ENCODE measurements at regions not wholly inside any gene's neighbourhood (a gene's known extent, or its start where the extent isn't known, plus 50 kb on each side); places are given as distances from the start of the nearest gene placed in this dataset.

GRCh38 chr18:22318745-22319407 is 98.8 kb downstream of the CTAGE1 start:
- peak overlapping the region in 2 of 3 experiments; percentile 40 to 70 for H3K27ac Mint-ChIP-seq
- TF ChIP-seq, protein P1, sequence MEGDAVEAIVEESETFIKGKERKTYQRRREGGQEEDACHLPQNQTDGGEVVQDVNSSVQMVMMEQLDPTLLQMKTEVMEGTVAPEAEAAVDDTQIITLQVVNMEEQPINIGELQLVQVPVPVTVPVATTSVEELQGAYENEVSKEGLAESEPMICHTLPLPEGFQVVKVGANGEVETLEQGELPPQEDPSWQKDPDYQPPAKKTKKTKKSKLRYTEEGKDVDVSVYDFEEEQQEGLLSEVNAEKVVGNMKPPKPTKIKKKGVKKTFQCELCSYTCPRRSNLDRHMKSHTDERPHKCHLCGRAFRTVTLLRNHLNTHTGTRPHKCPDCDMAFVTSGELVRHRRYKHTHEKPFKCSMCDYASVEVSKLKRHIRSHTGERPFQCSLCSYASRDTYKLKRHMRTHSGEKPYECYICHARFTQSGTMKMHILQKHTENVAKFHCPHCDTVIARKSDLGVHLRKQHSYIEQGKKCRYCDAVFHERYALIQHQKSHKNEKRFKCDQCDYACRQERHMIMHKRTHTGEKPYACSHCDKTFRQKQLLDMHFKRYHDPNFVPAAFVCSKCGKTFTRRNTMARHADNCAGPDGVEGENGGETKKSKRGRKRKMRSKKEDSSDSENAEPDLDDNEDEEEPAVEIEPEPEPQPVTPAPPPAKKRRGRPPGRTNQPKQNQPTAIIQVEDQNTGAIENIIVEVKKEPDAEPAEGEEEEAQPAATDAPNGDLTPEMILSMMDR (IDR thresholded peaks at IDR 0.05; ENCODE audit: unreplicated experiment in 3 of 3), result no peak
- peaks cover 8% of the 10 kb centered on the region for H3K27me3 Mint-ChIP-seq (ENCODE audit: low read depth)
- peaks cover 22% of the 10 kb centered on the region for H3K4me1 Mint-ChIP-seq
- no peaks in the 10 kb centered on the region for H3K9me3 Mint-ChIP-seq
- no peak overlapping the region for H3K4me3 Mint-ChIP-seq
- no peaks in the 10 kb centered on the region for H3K36me3 Mint-ChIP-seq (ENCODE audit: low read depth)

DNA sequence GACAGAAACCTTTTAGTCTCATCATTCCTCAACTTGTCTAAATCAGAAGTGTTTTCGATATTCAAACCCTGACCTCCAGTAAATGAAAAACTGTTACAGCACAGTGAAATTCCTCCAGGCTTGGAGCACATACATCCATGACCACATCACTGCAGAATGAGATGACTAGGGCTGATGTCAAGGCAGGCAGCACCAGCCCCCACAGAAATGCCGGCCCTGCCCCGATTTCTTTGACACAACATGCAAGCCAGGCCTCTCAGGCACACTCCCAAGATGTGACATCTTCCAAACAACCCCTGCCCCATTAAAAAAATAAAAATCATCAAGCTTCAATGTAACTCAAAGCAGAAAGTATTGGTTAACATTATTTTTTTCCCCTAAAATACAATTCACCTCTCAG is 103.3 kb downstream of the CTAGE1 start:
- TF ChIP-seq, protein P1 (IDR thresholded peaks at IDR 0.05; ENCODE audit: unreplicated experiment in 3 of 3), result no peak
- Mint-ChIP-seq H3K4me3 (no peak overlapping the region), H3K27ac (peak overlapping the region; percentile 88 to 95 (median 92)), H3K4me1 (peaks cover 46% of the 10 kb centered on the region), H3K9me3 (no peaks in the 10 kb centered on the region), H3K36me3 (ENCODE audit: low read depth) (no peaks in the 10 kb centered on the region), H3K27me3 (ENCODE audit: low read depth) (peaks cover 10% of the 10 kb centered on the region)

GRCh38 chr18:22314001-22314400 is 103.7 kb downstream of the CTAGE1 start:
- Mint-ChIP-seq H3K36me3 (ENCODE audit: low read depth) (no peaks in the 10 kb centered on the region), H3K9me3 (no peaks in the 10 kb centered on the region), H3K27me3 (ENCODE audit: low read depth) (peaks cover 10% of the 10 kb centered on the region), H3K27ac (peak overlapping the region; percentile 88 to 95 (median 92)), H3K4me3 (no peak overlapping the region), H3K4me1 (peaks cover 45% of the 10 kb centered on the region)
- TF ChIP-seq, protein P1 (IDR thresholded peaks at IDR 0.05; ENCODE audit: unreplicated experiment in 3 of 3), result no peak

GRCh38 chr18:22311301-22311700 is 106.4 kb downstream of the CTAGE1 start:
- TF ChIP-seq, protein P1 (IDR thresholded peaks at IDR 0.05; ENCODE audit: unreplicated experiment in 3 of 3), result no peak
- no peak overlapping the region for H3K4me3 Mint-ChIP-seq
- H3K36me3 Mint-ChIP-seq (ENCODE audit: low read depth), result no peaks in the 10 kb centered on the region
- peak overlapping the region in 2 of 3 experiments; percentile 78 to 97 for H3K27ac Mint-ChIP-seq
- H3K27me3 Mint-ChIP-seq (ENCODE audit: low read depth), result peaks cover 4% of the 10 kb centered on the region
- no peaks in the 10 kb centered on the region for H3K9me3 Mint-ChIP-seq
- H3K4me1 Mint-ChIP-seq, result peaks cover 34% of the 10 kb centered on the region

DNA sequence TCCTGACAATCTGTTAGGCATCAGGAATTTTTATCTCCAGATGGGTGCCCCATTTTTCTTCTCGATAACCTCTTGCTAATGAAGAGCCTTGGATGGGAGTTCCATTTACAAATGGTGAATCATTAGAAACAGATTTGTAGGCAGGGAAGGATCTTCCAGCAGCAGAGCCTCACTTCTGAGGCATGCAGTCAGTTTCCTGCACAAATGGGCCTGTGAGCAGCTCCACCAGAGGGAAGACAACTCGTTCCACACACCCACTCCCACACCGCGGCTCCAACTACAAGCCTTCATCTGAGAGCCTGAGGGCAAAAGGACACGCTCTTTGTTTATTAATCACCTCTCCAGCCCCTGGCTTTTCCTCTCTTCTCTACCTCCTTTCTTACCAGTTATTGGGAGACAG is 108.5 kb downstream of the CTAGE1 start:
- no peak overlapping the region for H3K4me3 Mint-ChIP-seq
- peaks cover 4% of the 10 kb centered on the region for H3K27me3 Mint-ChIP-seq (ENCODE audit: low read depth)
- H3K9me3 Mint-ChIP-seq, result no peaks in the 10 kb centered on the region
- no peaks in the 10 kb centered on the region for H3K36me3 Mint-ChIP-seq (ENCODE audit: low read depth)
- H3K4me1 Mint-ChIP-seq, result peaks cover 29% of the 10 kb centered on the region
- TF ChIP-seq, protein P1 (IDR thresholded peaks at IDR 0.05; ENCODE audit: unreplicated experiment in 3 of 3), result no peak
- no peak overlapping the region for H3K27ac Mint-ChIP-seq

- Mint-ChIP-seq H3K36me3 (ENCODE audit: low read depth) (no peaks in the 10 kb centered on the region), H3K4me3 (no peak overlapping the region), H3K9me3 (no peaks in the 10 kb centered on the region), H3K27ac (no peak overlapping the region), H3K27me3 (ENCODE audit: low read depth) (no peaks in the 10 kb centered on the region), H3K4me1 (peaks cover 22% of the 10 kb centered on the region)
- TF ChIP-seq, protein P1 (IDR thresholded peaks at IDR 0.05; ENCODE audit: unreplicated experiment in 3 of 3), result no peak
Measured at GRCh38 chr18:22307528-22307927, 110.2 kb downstream of the CTAGE1 start.
